GM12865 (cell line): ENCODE measurements at regions not wholly inside any gene's neighbourhood (a gene's known extent, or its start where the extent isn't known, plus 50 kb on each side); places are given as distances from the start of the nearest gene placed in this dataset.

Experiments
- DNase-seq: peaks from one replicate; pipeline ENCODE4 v3.0.0; 2010; ENCODE audit warnings: low read depth
- H3K4me3 ChIP-seq: 2 replicates; pipeline ENCODE4 v1.5.1; 2011; ENCODE audit warnings: mild to moderate bottlenecking, low read depth, low read length, control low read depth
- CTCF ChIP-seq: IDR thresholded peaks from 2 replicates; pipeline ENCODE4 v1.5.1; 2011; ENCODE audit warnings: low read length, control low read depth, low read depth, inconsistent platforms; ENCODE audit not compliant: insufficient read depth; ENCODE audit errors: missing control alignments

DNA sequence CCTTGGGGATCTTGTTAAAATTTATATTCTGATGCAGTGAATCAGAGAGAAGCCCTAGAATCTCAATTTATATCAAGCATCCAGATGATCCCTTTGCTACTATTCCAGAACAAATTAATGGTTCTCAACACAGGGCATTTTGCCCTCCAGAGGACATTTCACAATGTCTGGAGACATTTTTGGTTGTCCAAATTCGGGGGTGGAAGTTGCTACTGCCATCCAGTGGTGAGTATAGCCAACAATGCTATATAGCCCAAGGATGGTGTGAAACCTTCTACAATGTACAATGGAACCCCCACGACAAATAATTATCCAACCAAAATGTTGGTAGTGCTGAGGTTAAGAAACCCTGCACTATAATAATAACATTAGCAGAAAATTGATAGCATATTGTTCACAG lies 2440.0 kb downstream of the PCDH7 start:
- DNase-seq = no peak
- H3K4me3 ChIP-seq = no peak overlapping the region
- no peak for TF ChIP-seq CTCF

- TF ChIP-seq CTCF = no peak
- H3K4me3 ChIP-seq = no peak overlapping the region
- no peak for DNase-seq
Measured at GRCh38 chr4:33161202-33161601, 2441.0 kb downstream of the PCDH7 start.

DNA sequence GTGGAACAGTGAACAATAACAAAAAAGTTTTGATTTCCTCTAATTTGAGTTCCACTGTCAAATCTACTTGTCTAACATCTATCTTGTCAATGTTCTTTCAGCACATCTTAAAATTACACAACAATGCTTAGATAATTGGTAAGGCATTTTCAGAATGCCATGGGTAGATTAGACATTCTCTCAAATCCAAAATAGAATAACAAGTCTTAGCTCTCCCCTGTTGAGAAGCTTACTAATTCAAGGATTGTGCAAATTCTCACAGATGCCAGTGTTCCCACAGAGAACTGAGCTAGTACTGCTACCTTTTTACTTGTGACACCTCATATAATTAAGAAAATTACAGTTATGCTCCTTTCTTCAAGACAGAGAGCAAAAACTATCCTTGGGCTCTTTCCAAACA lies 2442.0 kb downstream of the PCDH7 start:
- no peak for DNase-seq
- no peak overlapping the region for H3K4me3 ChIP-seq
- no peak for TF ChIP-seq CTCF

- no peak for DNase-seq
- TF ChIP-seq CTCF = no peak
- H3K4me3 ChIP-seq = no peak overlapping the region
Measured at GRCh38 chr4:33171873-33172525, 2451.8 kb downstream of the PCDH7 start.

DNA sequence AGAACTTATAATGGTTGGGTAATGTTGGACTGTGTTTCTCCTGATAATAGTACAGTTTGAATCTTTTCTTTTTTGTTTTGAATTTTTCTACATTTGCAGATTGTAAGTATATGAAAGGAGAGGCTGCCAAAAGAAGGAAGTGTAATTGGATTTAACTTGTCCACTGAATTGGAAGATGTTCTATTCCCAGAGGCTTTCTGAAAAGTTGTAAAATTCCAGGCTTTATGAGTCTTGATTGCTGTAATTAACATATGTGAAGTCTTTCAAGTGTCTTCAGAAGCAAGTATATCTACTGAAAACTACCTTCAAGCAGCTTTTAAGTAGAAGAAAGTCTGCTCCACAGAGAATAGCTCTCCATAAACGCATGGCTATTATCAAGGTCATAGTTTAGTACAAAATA lies 2456.4 kb downstream of the PCDH7 start:
- no peak for TF ChIP-seq CTCF
- no peak overlapping the region for H3K4me3 ChIP-seq
- no peak for DNase-seq

DNA sequence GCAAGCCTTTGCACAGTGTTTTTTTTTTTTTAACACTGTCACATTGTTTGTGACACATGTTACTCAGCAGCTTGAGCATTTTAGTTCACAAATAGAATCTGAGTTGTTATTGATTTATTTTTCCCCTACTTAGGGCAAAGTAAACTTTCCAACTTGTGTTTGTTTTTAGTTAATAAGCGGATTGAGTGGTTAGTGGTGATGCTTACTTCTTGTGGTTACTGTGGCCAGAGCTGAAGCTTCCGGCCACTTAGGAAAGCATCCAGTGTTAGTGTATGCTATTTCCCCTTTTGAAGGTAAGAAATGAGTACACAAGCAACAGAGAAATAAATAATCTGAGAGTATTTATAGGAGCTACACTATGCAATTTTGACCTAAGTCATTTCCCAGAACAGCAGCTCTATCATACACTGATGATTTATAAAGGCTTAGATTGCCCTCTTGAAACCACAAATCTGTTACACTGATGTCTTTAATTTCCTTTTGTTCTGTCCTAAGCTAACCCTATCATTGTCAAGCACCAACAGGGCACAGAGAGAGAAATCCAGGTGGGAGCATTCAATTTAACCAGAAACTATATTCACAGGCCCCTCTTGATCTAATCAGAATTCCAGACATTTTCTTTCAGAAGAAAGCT lies 2464.6 kb downstream of the PCDH7 start:
- no peak overlapping the region for H3K4me3 ChIP-seq
- DNase-seq = peak; percentile 13
- TF ChIP-seq CTCF = no peak

DNA sequence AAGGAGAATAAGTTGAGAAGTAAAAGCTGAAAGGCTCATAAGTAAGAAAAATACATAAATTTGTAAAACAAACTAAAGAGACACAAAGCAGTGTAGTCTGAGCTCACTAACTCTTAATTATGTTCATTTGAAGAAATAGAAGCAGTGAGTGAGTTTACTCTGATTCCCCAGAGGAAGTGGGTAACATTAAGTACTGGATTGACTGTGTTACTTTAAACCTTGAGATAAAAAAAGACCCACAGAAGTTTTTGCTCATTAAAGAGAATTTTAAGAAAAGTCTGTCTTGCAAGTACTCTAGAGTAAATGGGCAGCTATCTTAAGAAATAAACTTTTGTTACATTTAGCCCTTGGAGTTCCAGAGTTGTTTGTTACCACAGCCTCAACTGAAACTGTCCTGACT lies 2466.9 kb downstream of the PCDH7 start:
- TF ChIP-seq CTCF = no peak
- no peak for DNase-seq
- H3K4me3 ChIP-seq = no peak overlapping the region
